HUES64 (cell line): ENCODE measurements at regions not wholly inside any gene's neighbourhood (a gene's known extent, or its start where the extent isn't known, plus 50 kb on each side); places are given as distances from the start of the nearest gene placed in this dataset.

Experiments used
- H3K27ac ChIP-seq: 2 replicates; pipeline ENCODE4 v1.7.0; 2013; ENCODE audit warnings: low read depth, low read length, inconsistent platforms
- H3K27me3 ChIP-seq: 2 replicates; pipeline ENCODE4 v1.6.1; 2013; ENCODE audit warnings: mild to moderate bottlenecking, low read length; ENCODE audit not compliant: insufficient read depth
- H3K36me3 ChIP-seq: 2 replicates; pipeline ENCODE4 v1.6.1; 2013; ENCODE audit warnings: mild to moderate bottlenecking, low read length; ENCODE audit not compliant: insufficient read depth
- H3K4me1 ChIP-seq: 2 replicates; pipeline ENCODE4 v1.6.1; 2013; ENCODE audit warnings: mild to moderate bottlenecking, low read length, moderate library complexity; ENCODE audit not compliant: insufficient read depth
- H3K4me3 ChIP-seq: 2 replicates; pipeline ENCODE4 v1.5.1; 2013; ENCODE audit warnings: mild to moderate bottlenecking, low read length, moderate library complexity
- H3K9ac ChIP-seq: 2 replicates; pipeline ENCODE4 v1.6.1; 2013; ENCODE audit warnings: mild to moderate bottlenecking, low read depth, low read length
- H3K9me3 ChIP-seq: 2 replicates; pipeline ENCODE4 v1.6.1; 2013; ENCODE audit warnings: low read depth, low read length; ENCODE audit not compliant: insufficient read depth
- WGBS: fragments of 150-250, 120-280 bp; methylation state at CpG from one replicate; pipeline ENCODE4 v1.1.7; 2013; ENCODE audit warnings: missing lambda C conversion rate; 5-methylcytosine and 5-hydroxymethylcytosine counted together

GRCh38 chr5:125634216-125634835 lies 788.9 kb upstream of the GRAMD2B start:
- H3K27ac ChIP-seq, result no peak overlapping the region
- H3K27me3 ChIP-seq, result no peaks in the 10 kb centered on the region
- H3K36me3 ChIP-seq, result no peaks in the 10 kb centered on the region
- H3K4me3 ChIP-seq, result no peak overlapping the region
- no peaks in the 10 kb centered on the region for H3K9me3 ChIP-seq
- H3K4me1 ChIP-seq, result peaks cover 6% of the 10 kb centered on the region; the same call in 1 of the 2 replicates
- no CpG with 5 or more reads among the region's 1 CpG for WGBS
- no peak overlapping the region for H3K9ac ChIP-seq

GRCh38 chr5:125639858-125640257 lies 783.4 kb upstream of the GRAMD2B start:
- no peaks in the 10 kb centered on the region for H3K27me3 ChIP-seq
- no peak overlapping the region for H3K27ac ChIP-seq
- H3K4me1 ChIP-seq, result peaks cover 6% of the 10 kb centered on the region; the same call in 1 of the 2 replicates
- no peaks in the 10 kb centered on the region for H3K36me3 ChIP-seq
- WGBS, result 97% methylated on average over 2 of the region's 2 CpGs
- no peak overlapping the region for H3K9ac ChIP-seq
- H3K4me3 ChIP-seq, result no peak overlapping the region
- peaks cover 8% of the 10 kb centered on the region; the same call in 1 of the 2 replicates for H3K9me3 ChIP-seq

- Histone ChIP-seq H3K27me3 (no peaks in the 10 kb centered on the region), H3K27ac (no peak overlapping the region)
- 100% methylated on average over 2 of the region's 2 CpGs for WGBS
Measured at GRCh38 chr5:125652761-125653160, 770.4 kb upstream of the GRAMD2B start.

GRCh38 chr5:125654392-125654791 lies 768.8 kb upstream of the GRAMD2B start:
- H3K36me3 ChIP-seq, result no peaks in the 10 kb centered on the region
- H3K27me3 ChIP-seq, result no peaks in the 10 kb centered on the region
- no peak overlapping the region for H3K27ac ChIP-seq
- H3K4me1 ChIP-seq, result peaks cover 25% of the 10 kb centered on the region
- H3K4me3 ChIP-seq, result no peak overlapping the region
- H3K9ac ChIP-seq, result no peak overlapping the region
- H3K9me3 ChIP-seq, result no peaks in the 10 kb centered on the region

More at GRCh38 chr5:125652761-125653160, 770.4 kb upstream of the GRAMD2B start:
- no peak overlapping the region for H3K4me3 ChIP-seq
- H3K36me3 ChIP-seq, result no peaks in the 10 kb centered on the region
- H3K4me1 ChIP-seq, result peaks cover 15% of the 10 kb centered on the region; the same call in 1 of the 2 replicates
- H3K9ac ChIP-seq, result no peak overlapping the region
- no peaks in the 10 kb centered on the region for H3K9me3 ChIP-seq

GRCh38 chr5:125655156-125655555 lies 768.1 kb upstream of the GRAMD2B start:
- Histone ChIP-seq H3K27me3 (no peaks in the 10 kb centered on the region), H3K9me3 (no peaks in the 10 kb centered on the region), H3K4me1 (peaks cover 33% of the 10 kb centered on the region), H3K9ac (no peak overlapping the region), H3K36me3 (no peaks in the 10 kb centered on the region), H3K27ac (no peak overlapping the region), H3K4me3 (no peak overlapping the region)

GRCh38 chr5:125657936-125658335 lies 765.3 kb upstream of the GRAMD2B start:
- 91% methylated on average over 2 of the region's 2 CpGs for WGBS
- H3K9me3 ChIP-seq, result no peaks in the 10 kb centered on the region
- no peak overlapping the region for H3K27ac ChIP-seq
- H3K9ac ChIP-seq, result no peak overlapping the region
- no peaks in the 10 kb centered on the region for H3K36me3 ChIP-seq
- peaks cover 40% of the 10 kb centered on the region for H3K4me1 ChIP-seq
- H3K27me3 ChIP-seq, result no peaks in the 10 kb centered on the region
- H3K4me3 ChIP-seq, result no peak overlapping the region

- 12% methylated on average over 2 of the region's 2 CpGs for WGBS
Measured at GRCh38 chr5:125659316-125660023, 763.7 kb upstream of the GRAMD2B start.

GRCh38 chr5:125660231-125660895 lies 762.8 kb upstream of the GRAMD2B start:
- no peak overlapping the region for H3K9ac ChIP-seq
- no peak overlapping the region for H3K4me3 ChIP-seq
- no peaks in the 10 kb centered on the region for H3K9me3 ChIP-seq
- WGBS, result 47% methylated on average over 1 of the region's 1 CpG
- H3K27me3 ChIP-seq, result no peaks in the 10 kb centered on the region
- H3K4me1 ChIP-seq, result peaks cover 31% of the 10 kb centered on the region
- H3K36me3 ChIP-seq, result no peaks in the 10 kb centered on the region
- peak overlapping the region; percentile 78; the same call in 1 of the 2 replicates for H3K27ac ChIP-seq

More at GRCh38 chr5:125659316-125660023, 763.7 kb upstream of the GRAMD2B start:
- no peaks in the 10 kb centered on the region for H3K36me3 ChIP-seq
- no peak overlapping the region for H3K9ac ChIP-seq
- peak overlapping the region; percentile 65; the same call in 1 of the 2 replicates for H3K27ac ChIP-seq
- no peaks in the 10 kb centered on the region for H3K27me3 ChIP-seq
- H3K4me3 ChIP-seq, result no peak overlapping the region
- peaks cover 39% of the 10 kb centered on the region for H3K4me1 ChIP-seq
- no peaks in the 10 kb centered on the region for H3K9me3 ChIP-seq

GRCh38 chr5:125661584-125661983 lies 761.6 kb upstream of the GRAMD2B start:
- Histone ChIP-seq H3K9me3 (no peaks in the 10 kb centered on the region), H3K27me3 (no peaks in the 10 kb centered on the region), H3K4me1 (peaks cover 30% of the 10 kb centered on the region), H3K4me3 (no peak overlapping the region), H3K36me3 (no peaks in the 10 kb centered on the region), H3K9ac (no peak overlapping the region), H3K27ac (no peak overlapping the region)
- WGBS, result 93% methylated on average over 1 of the region's 1 CpG

- no peaks in the 10 kb centered on the region for H3K36me3 ChIP-seq
- peaks cover 6% of the 10 kb centered on the region; the same call in 1 of the 2 replicates for H3K9me3 ChIP-seq
- H3K4me3 ChIP-seq, result no peak overlapping the region
- H3K9ac ChIP-seq, result no peak overlapping the region
- H3K27ac ChIP-seq, result peak overlapping the region; percentile 71
- H3K27me3 ChIP-seq, result no peaks in the 10 kb centered on the region
- peaks cover 22% of the 10 kb centered on the region for H3K4me1 ChIP-seq
Measured at GRCh38 chr5:125668884-125669283, 754.3 kb upstream of the GRAMD2B start.

- H3K27me3 ChIP-seq, result no peaks in the 10 kb centered on the region
- H3K36me3 ChIP-seq, result no peaks in the 10 kb centered on the region
- no peak overlapping the region for H3K4me3 ChIP-seq
- H3K9ac ChIP-seq, result no peak overlapping the region
- 86% methylated on average over 2 of the region's 4 CpGs for WGBS
- peaks cover 11% of the 10 kb centered on the region for H3K4me1 ChIP-seq
- no peak overlapping the region for H3K27ac ChIP-seq
- H3K9me3 ChIP-seq, result peaks cover 6% of the 10 kb centered on the region; the same call in 1 of the 2 replicates
Measured at GRCh38 chr5:125673359-125673950, 749.8 kb upstream of the GRAMD2B start.
